HL-60 (cell line): ENCODE measurements at regions not wholly inside any gene's neighbourhood (a gene's known extent, or its start where the extent isn't known, plus 50 kb on each side); places are given as distances from the start of the nearest gene placed in this dataset.

ENCODE experiments used
- DNase-seq, 2 experiments: peaks; one replicate each; pipeline ENCODE4 v3.0.0-alpha.2; 2010 to 2020; ENCODE audit warnings: low read depth in 1 of 2, low spot score in 1 of 2
- H3K27ac ChIP-seq: fragments of 250-450 bp; sonication (Bioruptor Pico); replicated peaks from 2 replicates; pipeline ENCODE4 v1.5.1; 2020; ENCODE audit warnings: mild to moderate bottlenecking, moderate library complexity
- H3K27me3 ChIP-seq: fragments of 250-450 bp; sonication (Bioruptor Pico); 2 replicates; pipeline ENCODE4 v1.5.1; 2021; ENCODE audit warnings: mild to moderate bottlenecking, moderate library complexity; ENCODE audit not compliant: insufficient read depth, poor library complexity, severe bottlenecking
- H3K4me3 ChIP-seq: replicated peaks from 2 replicates; pipeline ENCODE4 v1.5.1; 2011; ENCODE audit warnings: mild to moderate bottlenecking, control low read depth, low read length; ENCODE audit not compliant: insufficient read depth
- CTCF ChIP-seq: IDR thresholded peaks from one replicate; pipeline ENCODE4 v1.5.1; 2011; ENCODE audit warnings: low read length, control low read depth, inconsistent platforms; ENCODE audit not compliant: insufficient read depth
- GABPA ChIP-seq: IDR thresholded peaks from 2 replicates; pipeline ENCODE4 v1.6.1; 2012; ENCODE audit warnings: low read depth
- POLR2AphosphoS5 ChIP-seq: IDR thresholded peaks from 2 replicates; pipeline ENCODE4 v1.6.1; 2012; ENCODE audit warnings: low read depth
- SPI1 ChIP-seq: IDR thresholded peaks from 2 replicates; pipeline ENCODE4 v1.6.1; 2012; ENCODE audit warnings: low read depth, mild to moderate bottlenecking, borderline replicate concordance
- TF ChIP-seq, protein P1 (sequence below): IDR thresholded peaks from 2 replicates; pipeline ENCODE4 v1.6.1; 2012; ENCODE audit warnings: low read depth; ENCODE audit not compliant: insufficient replicate concordance

DNA sequence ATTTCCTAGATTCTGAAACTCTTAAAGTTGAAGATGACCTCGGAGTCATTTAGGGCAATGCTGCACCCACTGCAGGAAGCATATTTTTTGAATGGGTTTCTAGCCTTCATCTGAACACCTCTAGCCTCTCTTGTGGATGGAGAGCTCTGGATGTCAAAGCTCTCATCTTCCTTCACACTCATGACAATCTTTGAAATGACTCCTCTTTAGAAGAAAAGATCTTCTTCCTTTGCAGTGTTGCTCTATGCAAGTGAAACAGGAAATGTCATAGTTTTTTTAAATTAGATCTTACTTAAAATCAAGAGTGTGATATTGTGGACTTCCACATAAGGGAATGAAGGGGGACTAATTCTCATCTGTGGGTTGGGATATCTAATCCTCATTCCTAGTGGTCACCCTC lies 86.3 kb upstream of the GRIP1 start:
- no peak for TF ChIP-seq POLR2AphosphoS5
- TF ChIP-seq, protein P1, sequence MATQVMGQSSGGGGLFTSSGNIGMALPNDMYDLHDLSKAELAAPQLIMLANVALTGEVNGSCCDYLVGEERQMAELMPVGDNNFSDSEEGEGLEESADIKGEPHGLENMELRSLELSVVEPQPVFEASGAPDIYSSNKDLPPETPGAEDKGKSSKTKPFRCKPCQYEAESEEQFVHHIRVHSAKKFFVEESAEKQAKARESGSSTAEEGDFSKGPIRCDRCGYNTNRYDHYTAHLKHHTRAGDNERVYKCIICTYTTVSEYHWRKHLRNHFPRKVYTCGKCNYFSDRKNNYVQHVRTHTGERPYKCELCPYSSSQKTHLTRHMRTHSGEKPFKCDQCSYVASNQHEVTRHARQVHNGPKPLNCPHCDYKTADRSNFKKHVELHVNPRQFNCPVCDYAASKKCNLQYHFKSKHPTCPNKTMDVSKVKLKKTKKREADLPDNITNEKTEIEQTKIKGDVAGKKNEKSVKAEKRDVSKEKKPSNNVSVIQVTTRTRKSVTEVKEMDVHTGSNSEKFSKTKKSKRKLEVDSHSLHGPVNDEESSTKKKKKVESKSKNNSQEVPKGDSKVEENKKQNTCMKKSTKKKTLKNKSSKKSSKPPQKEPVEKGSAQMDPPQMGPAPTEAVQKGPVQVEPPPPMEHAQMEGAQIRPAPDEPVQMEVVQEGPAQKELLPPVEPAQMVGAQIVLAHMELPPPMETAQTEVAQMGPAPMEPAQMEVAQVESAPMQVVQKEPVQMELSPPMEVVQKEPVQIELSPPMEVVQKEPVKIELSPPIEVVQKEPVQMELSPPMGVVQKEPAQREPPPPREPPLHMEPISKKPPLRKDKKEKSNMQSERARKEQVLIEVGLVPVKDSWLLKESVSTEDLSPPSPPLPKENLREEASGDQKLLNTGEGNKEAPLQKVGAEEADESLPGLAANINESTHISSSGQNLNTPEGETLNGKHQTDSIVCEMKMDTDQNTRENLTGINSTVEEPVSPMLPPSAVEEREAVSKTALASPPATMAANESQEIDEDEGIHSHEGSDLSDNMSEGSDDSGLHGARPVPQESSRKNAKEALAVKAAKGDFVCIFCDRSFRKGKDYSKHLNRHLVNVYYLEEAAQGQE, result no peak
- no peak for TF ChIP-seq GABPA
- no peak for TF ChIP-seq SPI1
- no peak for TF ChIP-seq CTCF
- no peak for DNase-seq
- no peaks in the 10 kb centered on the region for H3K27me3 ChIP-seq
- H3K27ac ChIP-seq, result no peak overlapping the region
- H3K4me3 ChIP-seq, result no peak overlapping the region

DNA sequence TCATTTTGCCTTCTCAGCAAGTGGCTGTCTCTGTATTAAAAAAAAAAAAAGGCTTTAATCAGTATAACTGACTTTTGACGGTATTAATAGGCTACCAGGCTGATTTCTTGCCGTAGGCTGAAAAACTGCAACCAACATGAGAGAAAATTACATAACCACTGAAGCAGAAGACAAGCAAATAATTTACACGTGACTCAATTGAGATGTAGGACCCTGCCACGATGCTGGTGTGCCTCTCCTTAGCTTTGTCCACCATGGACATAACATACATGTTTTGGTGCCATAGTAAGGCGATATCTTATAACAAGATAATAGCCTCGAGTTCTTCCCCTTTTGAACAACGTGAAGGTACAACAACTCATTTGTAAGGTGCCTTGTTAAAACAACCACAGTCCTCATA lies 88.7 kb upstream of the GRIP1 start:
- H3K4me3 ChIP-seq, result no peak overlapping the region
- no peak overlapping the region for H3K27ac ChIP-seq
- TF ChIP-seq CTCF (no peak), GABPA (no peak), SPI1 (no peak), POLR2AphosphoS5 (no peak)
- TF ChIP-seq, protein P1, result no peak
- DNase-seq, result no peak
- no peaks in the 10 kb centered on the region for H3K27me3 ChIP-seq

DNA sequence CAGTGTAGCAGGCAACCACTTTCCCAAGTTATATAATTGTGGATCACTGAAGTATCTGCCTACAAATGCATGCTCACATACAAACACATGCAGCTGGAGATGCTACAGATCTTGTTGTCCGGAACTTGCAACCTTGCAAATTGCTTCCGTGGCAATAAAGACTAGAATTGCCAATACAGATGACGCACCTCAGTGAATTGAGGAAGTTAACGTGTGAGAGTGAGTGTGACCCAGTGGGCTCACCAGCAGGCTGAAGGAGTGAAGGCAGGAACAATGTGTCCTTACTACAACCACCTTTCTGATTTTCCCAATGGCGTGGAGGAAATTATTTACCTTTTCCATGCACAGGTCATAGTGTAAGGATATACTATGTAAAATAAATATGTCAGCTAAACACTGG lies 89.4 kb upstream of the GRIP1 start:
- H3K27ac ChIP-seq, result no peak overlapping the region
- H3K27me3 ChIP-seq, result no peaks in the 10 kb centered on the region
- TF ChIP-seq, protein P1, result no peak
- no peak for TF ChIP-seq GABPA
- DNase-seq, result peak in 1 of 2 experiments; percentile 23
- no peak overlapping the region for H3K4me3 ChIP-seq

- H3K27me3 ChIP-seq, result peaks cover 3% of the 10 kb centered on the region
- no peak for TF ChIP-seq GABPA
- DNase-seq, result no peak
- H3K27ac ChIP-seq, result no peak overlapping the region
- H3K4me3 ChIP-seq, result no peak overlapping the region
Observed at GRCh38 chr12:66774929-66775328, 96.1 kb upstream of the GRIP1 start.
